HG02884 (cell line): ENCODE measurements at regions not wholly inside any gene's neighbourhood (a gene's known extent, or its start where the extent isn't known, plus 50 kb on each side); places are given as distances from the start of the nearest gene placed in this dataset.
"Not testable (repeated sequence)": the region's sequence is repeated elsewhere in the genome, so short reads cannot be mapped to it uniquely, and the experiment has no call there.

ENCODE experiments used
- ATAC-seq: cut with Tn5 transposase; IDR thresholded peaks from one replicate; pipeline ENCODE4 v1.9.1; 2021; ENCODE audit warnings: mild to moderate bottlenecking, moderate library complexity; ENCODE audit not compliant: unreplicated experiment

- ATAC-seq = no peak
Observed at GRCh38 chr3:87621667-87622066, 345.3 kb upstream of the POU1F1 start.

- ATAC-seq = no peak
Observed at GRCh38 chr3:87615506-87615905, 339.1 kb upstream of the POU1F1 start.

GRCh38 chr3:87614998-87615397 lies 338.6 kb upstream of the POU1F1 start:
- ATAC-seq = no peak

GRCh38 chr3:87607234-87607633 lies 330.9 kb upstream of the POU1F1 start:
- ATAC-seq = no peak

GRCh38 chr3:87595798-87596197 lies 319.4 kb upstream of the POU1F1 start:
- no peak for ATAC-seq

- no peak for ATAC-seq
Observed at GRCh38 chr3:87581240-87581639, 304.9 kb upstream of the POU1F1 start.

- ATAC-seq = no peak
Observed at GRCh38 chr3:87576752-87577151, 300.4 kb upstream of the POU1F1 start.

- no peak for ATAC-seq
Observed at GRCh38 chr3:87575550-87575949, 299.2 kb upstream of the POU1F1 start.

- ATAC-seq = no peak
Observed at GRCh38 chr3:87568331-87568730, 291.9 kb upstream of the POU1F1 start.

GRCh38 chr3:87564438-87564837 lies 288.1 kb upstream of the POU1F1 start:
- no peak for ATAC-seq

GRCh38 chr3:87563712-87564111 lies 287.3 kb upstream of the POU1F1 start:
- ATAC-seq = no peak

- ATAC-seq = no peak
Observed at GRCh38 chr3:87558492-87558891, 282.1 kb upstream of the POU1F1 start.

GRCh38 chr3:87555290-87555689 lies 278.9 kb upstream of the POU1F1 start:
- no peak for ATAC-seq

- no peak for ATAC-seq
Observed at GRCh38 chr3:87553058-87553457, 276.7 kb upstream of the POU1F1 start.

GRCh38 chr3:87550892-87551291 lies 274.5 kb upstream of the POU1F1 start:
- no peak for ATAC-seq

GRCh38 chr3:87549208-87549607 lies 272.8 kb upstream of the POU1F1 start:
- no peak for ATAC-seq

- no peak for ATAC-seq
Observed at GRCh38 chr3:87548271-87548670, 271.9 kb upstream of the POU1F1 start.

GRCh38 chr3:87546216-87546615 lies 269.8 kb upstream of the POU1F1 start:
- no peak for ATAC-seq

GRCh38 chr3:87543408-87543807 lies 267.0 kb upstream of the POU1F1 start:
- not testable (repeated sequence) for ATAC-seq

GRCh38 chr3:87541723-87542122 lies 265.3 kb upstream of the POU1F1 start:
- no peak for ATAC-seq

- not testable (repeated sequence) for ATAC-seq
Observed at GRCh38 chr3:87538722-87539121, 262.3 kb upstream of the POU1F1 start.

- no peak for ATAC-seq
Observed at GRCh38 chr3:87509401-87509800, 233.0 kb upstream of the POU1F1 start.

GRCh38 chr3:87508921-87509320 lies 232.5 kb upstream of the POU1F1 start:
- ATAC-seq = no peak

- no peak for ATAC-seq
Observed at GRCh38 chr3:87507753-87508152, 231.4 kb upstream of the POU1F1 start.
